Hematopoietic multipotent progenitor cell treated with erythropoietin and hydrocortisone succinate and interleukin-3 and kit ligand, for 6 days (in vitro differentiated cells): ENCODE measurements at regions not wholly inside any gene's neighbourhood (a gene's known extent, or its start where the extent isn't known, plus 50 kb on each side); places are given as distances from the start of the nearest gene placed in this dataset.
"Not testable (repeated sequence)": the region's sequence is repeated elsewhere in the genome, so short reads cannot be mapped to it uniquely, and the experiment has no call there.

Source experiments
- DNase-seq: peaks from one replicate; pipeline ENCODE4 v3.0.0-alpha.2; 2015

DNA sequence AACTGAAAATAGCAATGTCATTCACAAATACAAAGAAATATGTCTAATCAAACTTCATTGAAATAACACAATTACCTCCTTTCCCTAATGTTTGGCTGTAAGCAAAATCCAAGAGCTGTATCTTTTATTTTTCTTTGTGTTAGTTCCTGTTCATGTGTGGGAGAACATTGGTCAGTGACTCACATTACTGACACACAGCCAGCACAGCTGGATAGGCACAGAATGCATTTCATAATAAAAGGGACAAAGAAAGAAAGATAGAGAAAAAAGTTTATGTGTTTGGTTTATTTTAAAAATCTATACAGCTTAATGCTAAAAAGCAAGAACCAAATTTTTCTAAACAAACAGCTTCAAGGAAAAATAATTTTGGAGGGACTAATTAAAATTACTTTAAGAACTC, 185.6 kb upstream of the COL3A1 start:
- DNase-seq = no peak

DNA sequence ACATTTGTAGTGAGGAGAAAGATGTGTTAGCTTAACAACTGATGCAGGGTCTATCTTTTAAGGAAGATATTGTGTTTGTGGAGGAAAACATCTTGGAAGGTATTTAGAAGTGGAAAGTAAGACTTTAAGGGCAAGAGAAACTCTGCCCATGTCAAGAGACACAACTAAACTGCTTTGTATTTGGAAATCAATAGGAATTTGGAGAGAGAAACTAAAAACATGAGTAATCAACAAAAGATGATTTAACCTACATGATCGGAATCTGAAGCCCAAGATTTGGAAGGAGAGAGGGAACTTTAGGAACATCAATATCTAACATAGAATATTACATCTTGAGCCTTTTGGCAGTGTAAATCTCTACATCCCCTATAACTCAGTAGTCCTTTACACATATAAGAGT, 184.2 kb upstream of the COL3A1 start:
- DNase-seq = no peak

DNA sequence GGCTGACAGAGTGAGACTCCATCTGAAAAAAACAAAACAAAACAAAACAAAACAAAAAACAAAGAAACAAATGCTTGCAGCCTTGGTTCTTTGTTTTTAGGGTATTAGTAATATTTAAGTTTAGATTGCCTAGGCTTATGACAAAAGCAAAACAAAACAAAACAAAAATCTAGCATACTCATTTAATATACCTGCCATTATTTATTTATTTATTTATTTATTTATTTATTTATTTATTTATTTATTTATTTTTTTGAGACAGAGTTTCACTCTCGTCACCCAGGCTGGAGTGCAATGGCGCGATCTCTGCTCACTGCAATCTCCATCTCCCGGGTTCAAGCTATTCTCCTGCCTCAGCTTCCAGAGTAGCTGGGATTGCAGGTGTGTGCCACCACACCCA, 179.7 kb upstream of the COL3A1 start:
- not testable (repeated sequence) for DNase-seq

DNA sequence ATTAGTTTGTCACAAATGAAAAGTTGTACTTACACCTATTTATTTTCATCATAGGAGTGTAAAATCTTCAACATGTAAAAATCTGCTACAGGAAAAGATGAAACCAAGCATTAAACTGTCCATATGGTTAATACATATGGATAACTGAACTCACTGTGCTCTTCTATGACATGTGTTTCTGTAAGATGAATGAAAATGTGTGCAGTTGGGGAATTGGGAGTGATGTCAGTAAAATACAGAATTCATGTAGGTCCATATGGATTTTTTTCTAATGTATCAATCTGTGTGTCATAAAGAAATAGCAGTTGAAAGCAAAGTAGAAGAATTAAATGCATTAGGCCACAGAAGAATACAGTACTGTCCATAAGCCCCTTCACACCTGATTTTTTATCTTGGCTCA, 178.4 kb upstream of the COL3A1 start:
- no peak for DNase-seq

DNA sequence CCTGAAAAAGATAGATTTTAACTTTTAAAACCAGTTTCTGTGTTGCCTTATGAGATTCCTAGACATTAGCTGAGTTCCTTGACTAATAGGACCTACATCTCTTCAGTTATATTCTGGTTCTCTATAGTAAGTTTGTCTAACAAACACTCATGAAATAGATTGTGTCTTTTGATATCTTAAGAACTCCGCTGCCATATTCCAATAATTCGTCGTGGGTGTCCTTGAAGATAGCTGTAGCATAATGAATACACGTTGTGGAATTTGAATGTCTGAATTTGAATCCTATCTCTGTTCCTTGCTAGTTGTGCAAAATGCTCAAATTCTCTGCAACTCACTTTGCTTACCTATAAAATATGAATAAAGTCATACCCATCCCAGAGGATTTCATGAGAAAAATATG, 176.8 kb upstream of the COL3A1 start:
- no peak for DNase-seq

DNA sequence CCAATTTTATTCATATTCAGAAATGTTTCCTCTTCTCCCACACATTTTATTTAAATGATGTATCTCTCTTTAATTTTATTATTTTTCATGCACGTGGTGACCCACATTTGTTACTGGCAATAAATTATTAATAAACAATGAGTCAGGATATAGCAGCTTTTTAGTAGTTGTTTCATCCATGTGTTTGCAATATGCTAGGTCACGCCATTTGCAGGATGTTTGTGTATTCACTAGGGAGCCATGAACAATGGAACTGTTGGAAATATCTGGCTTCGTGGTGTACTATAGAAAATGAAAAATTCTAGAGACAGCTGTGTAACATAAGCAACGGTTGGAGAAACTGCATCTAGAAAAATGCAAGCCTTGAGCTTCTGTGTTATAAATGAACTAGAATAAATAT, 176.0 kb upstream of the COL3A1 start:
- DNase-seq = no peak

DNA sequence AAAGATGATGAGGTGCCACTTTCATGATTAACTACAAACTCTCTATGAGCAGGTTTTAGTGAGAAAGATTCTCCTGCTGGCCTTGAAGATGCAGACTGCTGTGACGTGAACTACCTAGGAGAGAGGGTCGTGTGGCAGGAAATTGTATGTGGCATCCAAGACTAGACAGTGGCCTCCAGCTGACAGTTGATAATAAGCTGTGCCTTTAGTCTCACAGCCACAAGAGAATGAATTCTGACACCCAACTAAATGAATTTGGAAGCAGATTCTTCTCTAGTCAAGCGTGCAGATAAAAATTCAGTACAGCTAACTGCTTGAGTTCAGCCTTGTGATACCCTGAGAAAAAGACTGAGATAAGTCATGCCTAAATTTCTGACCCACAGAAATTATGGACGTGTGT, 169.0 kb upstream of the COL3A1 start:
- no peak for DNase-seq

DNA sequence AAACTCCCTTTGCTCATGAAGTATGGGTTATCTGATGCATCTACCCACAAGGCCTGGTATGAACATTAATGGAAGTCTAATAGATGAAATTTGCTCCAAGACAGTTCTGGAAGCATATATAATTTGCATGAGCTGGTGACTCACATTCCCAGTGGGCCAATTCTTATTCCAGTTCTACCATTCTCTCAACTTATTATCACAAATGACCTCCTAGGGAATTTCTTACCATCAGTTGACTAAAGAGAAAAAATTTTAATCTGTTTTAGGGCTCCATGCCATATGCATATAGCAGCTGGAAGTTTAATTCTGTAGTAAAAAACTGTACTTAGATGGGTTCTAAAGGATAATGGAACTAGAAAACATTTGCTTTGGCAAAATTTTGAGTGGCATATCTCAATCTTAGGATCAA, 165.2 kb upstream of the COL3A1 start:
- no peak for DNase-seq

DNA sequence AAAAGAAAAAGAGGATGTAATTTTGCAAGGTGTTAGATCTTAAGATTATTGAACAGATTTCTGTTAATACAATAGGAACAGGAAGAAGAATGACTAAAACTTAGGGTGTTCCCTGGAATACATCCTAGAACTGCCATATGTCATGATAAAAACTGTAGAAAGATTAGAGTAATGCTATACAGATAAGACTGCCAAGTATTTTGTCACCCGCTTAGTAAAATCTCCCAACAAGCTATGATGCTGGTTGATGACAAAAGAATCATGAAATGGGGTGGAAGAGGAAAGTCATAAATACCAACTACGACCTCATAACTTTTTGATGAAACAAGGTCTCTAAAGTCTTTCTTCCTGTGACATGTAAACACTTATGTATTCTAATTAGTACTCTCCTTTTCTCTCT, 163.6 kb upstream of the COL3A1 start:
- no peak for DNase-seq

DNA sequence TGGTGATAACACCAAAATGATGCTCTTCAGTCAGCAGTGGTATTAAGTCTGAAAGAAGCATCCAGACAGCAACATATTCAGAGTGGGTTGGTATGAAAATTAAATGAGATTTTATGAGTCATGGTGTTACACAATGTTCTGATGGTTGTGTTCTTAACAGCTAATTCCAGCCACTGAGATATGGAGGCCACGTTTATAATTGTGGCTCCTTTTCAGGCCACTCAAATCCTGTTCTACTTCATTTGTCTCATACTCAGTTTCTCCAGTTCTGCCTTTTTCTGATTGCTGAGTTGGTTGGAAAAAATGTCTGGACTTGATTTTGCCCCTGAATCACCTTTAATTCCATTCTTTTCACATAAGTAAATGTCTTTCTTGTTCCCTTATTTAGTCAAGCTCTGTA, 162.7 kb upstream of the COL3A1 start:
- no peak for DNase-seq

DNA sequence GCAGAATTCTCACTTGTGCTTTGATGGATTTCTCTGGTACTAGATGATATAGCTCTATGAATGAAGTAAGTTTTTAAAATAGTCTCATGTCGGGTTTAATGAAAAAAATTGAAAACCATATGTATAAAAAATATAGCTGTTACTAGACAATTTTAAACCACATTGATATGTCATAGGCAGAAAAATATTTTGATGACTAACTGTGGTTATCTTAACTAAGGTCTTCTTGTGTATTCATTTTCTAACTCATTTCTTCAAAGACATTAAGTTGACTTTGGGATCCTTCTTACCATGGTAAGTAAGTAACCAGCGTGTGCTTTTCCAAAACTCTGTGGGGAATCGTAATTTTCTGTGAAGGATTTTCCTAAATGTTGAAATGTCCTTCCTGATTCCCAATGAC, 160.9 kb upstream of the COL3A1 start:
- DNase-seq = no peak

DNA sequence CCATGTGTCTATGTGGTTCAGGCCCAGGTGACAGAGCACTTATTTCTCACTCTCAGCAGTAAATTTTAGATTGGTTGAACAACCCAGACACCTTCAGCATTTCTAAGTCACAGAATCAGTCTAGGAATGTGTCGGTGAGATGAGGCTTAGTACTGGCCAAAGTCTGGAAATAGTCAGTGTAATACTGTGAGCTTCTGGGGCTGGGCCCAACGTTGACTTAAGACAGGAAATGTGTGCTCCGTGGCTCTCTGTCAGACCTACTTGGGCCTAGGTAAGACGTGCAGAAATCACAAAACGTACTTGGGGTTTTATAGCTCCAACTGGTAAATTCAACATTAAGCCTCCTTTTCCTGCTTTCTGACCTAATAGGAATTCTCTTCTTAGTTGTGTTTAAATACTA, 160.3 kb upstream of the COL3A1 start:
- no peak for DNase-seq

DNA sequence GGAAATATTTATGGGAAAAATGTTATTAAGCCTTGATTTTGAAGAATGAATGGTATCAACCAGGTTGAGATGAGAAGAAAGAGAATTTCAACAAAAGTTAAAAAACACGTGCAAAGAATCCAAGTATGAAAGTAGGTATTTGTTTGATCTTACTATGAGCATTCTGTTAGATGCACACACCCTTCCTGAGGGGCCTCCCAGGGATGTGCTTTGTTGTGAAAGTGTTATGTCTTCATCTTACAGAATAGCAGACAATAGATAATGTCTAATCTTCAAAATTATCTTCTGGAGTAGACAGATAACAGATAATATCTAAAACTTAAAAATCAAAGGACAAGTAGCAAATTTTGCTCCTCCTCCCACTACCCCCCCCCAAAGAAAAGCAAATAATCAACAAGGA, 155.2 kb upstream of the COL3A1 start:
- DNase-seq = no peak

DNA sequence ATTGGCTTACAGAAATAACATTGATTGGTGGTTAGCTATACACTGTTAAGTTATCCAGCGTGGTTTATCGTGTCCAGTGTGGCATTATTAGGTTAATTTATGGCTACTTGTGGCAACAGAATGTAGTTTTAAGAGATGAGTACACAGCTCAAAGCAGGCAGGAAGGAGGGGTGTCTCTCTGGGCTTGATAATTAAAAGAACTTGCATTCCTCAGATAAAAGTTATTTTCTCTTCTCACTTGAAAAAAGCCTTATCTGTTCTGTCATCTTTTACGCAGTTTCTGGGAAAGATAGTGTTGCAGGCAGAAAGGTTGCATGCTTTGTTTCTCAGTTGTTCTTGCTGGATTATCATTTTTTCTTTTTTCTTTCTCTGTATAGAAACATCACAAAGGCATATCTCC, 154.4 kb upstream of the COL3A1 start:
- no peak for DNase-seq

DNA sequence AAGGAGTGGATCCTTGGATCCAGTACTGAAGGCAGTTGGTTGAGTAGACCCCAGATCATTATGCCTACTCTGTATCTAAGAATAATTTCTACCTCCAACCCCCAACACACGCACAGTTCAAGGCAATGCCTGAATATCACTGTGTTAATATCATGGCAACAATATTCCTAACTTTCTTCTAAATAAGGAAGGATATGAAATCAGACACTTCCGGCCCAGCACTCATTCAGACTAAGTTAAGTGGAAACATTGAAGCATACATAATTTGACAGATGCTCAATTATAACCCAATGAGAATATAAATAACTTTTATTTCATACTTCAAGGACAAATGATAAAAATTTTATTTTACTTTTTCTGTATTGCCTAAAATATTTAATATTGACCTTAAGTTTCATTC, 153.6 kb upstream of the COL3A1 start:
- DNase-seq = no peak

DNA sequence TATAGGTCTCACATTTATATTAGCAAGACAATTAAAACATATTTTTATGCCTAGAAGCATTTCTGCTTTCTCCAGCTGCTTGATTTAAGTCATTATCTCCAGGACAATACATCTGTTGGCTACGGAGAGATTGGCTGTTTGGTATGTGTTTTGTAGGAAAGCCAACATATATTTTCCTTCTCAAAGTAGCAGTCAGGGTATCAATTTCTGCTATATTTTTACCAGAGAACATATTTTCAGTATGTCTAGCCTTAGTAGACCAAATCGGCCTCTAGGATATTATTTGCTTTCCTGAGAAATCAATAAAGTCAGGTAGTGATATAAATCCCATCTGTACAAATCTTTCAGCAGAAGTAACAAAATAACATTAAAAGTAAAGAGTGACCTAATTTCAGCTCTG, 150.0 kb upstream of the COL3A1 start:
- no peak for DNase-seq

DNA sequence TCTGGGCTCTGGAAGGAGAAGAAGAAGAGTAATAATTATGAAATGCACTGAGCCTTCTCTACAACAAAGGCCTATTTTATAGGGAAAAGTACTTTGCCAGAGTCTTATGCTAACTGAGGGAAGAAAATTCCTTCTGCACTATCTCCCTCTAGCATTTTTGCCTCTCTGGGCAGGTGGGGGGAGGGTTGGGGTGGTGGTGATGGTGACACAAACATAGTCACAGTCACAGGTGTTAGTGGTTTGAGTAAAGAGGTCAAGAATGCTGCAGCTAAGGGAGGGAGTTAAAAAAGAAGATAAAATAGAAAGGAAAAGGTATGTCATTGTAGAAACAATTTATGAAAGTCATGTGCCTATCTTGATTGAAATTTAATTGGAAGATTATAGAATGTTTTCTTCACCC, 140.8 kb upstream of the COL3A1 start:
- no peak for DNase-seq

DNA sequence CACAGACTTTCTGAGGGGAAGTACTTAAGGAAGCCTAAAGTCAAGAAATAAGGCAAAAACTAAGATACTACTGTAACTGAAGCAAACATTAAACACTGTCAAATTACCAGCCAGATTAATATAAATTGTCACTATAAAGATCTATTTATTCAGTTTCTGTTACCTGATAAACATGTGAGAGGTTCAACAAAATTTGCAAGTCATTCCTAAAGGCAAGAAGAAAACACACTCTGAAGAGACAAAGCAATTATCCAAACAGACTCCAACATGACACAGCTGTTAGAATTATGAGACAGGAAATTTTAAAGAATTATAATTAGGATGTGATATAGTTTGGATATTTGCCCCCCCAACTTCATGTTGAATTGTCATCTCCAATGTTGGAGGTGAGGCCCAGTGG, 140.4 kb upstream of the COL3A1 start:
- DNase-seq = no peak

DNA sequence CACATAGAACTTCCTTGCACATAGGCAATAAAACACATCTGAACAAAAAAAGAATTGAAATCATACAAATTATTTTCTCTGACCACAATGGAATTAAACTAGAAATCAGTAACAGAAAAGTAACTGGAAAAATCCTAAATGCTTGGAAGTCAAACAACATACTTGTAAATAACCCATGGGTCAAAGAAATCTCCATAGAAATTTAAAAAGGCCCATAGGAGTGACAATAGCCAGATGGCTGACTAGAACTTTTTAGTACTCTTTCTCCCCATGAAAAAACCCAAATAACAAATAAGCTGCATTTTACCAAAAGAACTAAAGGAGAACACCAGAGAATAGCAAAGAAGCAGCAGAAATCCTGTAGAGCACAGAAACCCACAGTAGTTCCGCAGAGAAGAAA, 139.2 kb upstream of the COL3A1 start:
- DNase-seq = no peak

DNA sequence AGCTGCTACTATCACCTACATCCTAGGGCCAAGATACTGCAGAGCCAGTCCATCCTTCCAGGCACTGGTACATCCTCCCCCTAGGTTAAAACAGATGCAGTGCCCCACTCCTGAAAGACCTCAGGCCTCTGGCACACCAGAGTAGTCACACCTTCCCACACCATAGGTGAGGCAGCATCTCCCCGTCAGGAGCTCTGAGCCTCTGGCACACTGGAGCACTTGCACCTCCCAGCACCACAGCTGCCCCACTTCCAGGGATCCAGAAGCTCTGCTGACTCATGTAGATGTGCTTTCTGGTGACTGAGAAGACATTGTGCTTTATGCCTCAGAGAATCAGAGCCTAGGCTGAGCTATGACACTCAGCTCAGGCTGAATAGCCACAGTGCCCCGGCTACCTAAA, 138.4 kb upstream of the COL3A1 start:
- DNase-seq = no peak

DNA sequence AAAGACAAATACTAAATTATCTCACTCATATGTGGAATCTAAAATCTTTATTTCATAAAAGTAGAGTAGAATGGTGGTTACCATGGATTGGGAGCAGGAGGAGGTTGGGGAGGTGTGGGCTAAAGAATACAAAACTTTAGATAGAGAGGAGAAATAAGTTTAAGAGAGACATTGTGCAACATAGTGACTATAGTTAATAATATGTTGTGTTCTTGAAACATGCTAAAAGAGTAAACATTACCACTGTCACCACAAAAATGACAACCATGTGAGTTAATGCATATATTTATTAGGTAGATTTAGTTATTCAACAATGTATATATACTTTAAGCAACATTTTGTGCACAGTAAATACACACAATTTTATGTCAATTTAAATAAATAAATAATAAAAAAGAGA, 128.5 kb upstream of the COL3A1 start:
- no peak for DNase-seq

DNA sequence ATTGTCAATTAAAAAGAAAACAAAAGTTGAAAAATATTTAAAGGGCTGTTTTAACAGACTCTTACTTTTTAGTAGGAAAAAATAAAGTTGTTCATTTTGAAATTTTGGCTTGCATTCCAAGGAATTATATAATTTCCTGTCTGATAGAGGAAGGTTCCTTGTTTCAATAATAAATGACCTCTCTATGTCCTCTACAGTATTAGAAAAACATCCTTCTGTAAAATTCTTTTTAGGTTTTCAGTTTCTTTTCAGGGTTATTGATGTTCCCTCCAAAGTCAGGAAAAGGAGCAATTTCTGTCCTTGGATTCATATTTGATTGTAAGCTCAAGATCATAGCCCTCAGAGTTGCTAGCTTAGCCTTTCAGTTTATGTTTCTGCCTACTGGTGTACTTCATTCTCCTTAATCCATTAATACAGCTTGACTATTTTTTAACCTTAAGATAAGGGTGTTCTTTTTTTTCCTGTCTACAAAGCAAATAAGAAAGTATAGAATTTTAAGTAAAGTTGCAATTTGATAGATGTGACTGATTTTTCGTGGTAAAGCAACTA, 125.2 kb upstream of the COL3A1 start:
- no peak for DNase-seq

DNA sequence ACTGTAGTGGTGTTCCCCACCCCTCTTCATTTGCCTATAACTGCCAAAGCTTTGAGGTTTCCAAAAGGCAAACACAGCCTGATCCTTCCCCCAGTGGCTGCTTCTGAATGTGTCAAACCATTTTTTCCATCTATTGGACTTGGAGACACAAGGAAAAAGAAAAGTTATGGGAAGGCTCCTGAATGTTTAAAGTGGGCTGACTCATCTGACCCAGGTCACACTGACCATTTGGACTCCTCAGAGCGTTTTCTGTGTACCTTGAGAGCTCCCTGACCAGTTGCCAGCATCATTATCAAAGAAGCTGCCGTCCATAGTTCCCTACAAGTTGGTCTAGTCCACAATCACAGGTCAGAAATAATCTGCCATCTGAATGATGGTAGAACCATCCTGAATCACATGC, 123.4 kb upstream of the COL3A1 start:
- DNase-seq = no peak

DNA sequence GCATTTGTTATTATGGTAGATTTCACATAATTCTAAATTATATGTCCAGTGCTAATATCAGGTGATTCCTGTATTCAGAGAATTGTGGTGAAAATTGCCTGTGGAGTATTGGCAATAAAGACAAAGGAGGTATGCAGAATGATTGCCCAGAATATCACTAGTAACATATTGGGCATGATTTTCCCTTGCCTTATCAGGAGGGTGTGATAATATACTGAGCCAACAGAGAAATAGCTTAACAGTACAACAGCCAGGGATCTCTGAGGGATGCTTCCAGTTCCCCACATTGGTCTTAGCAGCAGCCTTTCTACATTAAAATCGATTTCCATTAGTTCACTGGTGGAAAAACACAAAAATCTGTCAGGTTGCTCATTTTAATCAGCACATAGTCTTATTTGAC, 122.9 kb upstream of the COL3A1 start:
- no peak for DNase-seq

DNA sequence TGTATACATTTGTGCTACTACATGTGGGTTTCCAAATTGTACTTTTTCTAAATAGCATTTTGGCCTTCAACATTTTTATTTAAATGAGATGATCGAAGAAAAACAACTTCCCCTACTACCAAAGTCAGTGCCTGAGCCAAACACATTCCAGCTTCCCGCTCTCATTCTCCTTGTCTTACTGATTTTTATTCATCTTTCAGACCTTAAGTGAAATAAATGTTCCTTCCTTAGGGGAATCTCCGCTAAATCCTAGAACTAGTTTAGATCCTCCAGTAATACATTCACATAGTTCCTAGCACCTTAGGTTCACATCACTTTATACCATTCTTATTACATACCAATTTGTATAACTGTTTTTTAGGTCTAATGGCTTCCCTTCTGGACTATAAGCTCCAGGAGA, 122.3 kb upstream of the COL3A1 start:
- DNase-seq = no peak

DNA sequence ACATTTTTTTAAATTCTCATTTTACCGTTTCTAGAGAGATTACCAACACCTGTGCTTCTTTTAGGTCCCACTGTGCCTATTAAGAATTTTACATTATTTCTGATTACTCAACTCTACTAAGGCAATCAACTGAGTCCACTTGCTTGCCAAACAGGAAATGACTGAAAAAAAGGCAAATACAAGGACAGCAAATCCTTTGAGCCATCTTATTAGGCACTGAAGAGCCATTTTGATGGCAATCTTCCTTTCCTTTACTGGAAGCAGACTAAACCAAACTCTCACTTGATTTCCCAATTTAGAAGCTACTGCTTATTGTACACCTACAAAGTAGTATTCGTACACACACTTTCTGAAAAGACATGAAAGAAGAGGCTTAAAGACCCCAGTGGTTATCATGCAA, 121.4 kb upstream of the COL3A1 start:
- no peak for DNase-seq
